Peyer's patch (tissue), 4 donors: ENCODE measurements at regions not wholly inside any gene's neighbourhood (a gene's known extent, or its start where the extent isn't known, plus 50 kb on each side); places are given as distances from the start of the nearest gene placed in this dataset.

Source experiments
- CTCF ChIP-seq, 6 experiments: fragments of 450-650 bp in 4 of 6; fragments of 200-600 bp in 2 of 6; sonication (generic) in 1 of 6; IDR thresholded peaks; one replicate each; pipeline ENCODE4 v1.5.1; 2017 to 2019; ENCODE audit warnings: antibody characterized with exemption in 6 of 6, mild to moderate bottlenecking in 3 of 6, moderate library complexity in 1 of 6
- POLR2A ChIP-seq, 2 donors: fragments of 450-650 bp; IDR thresholded peaks; one replicate each; pipeline ENCODE4 v1.5.1; 2017; ENCODE audit warnings: antibody characterized with exemption in 2 of 2, mild to moderate bottlenecking in 2 of 2, moderate library complexity in 2 of 2

DNA sequence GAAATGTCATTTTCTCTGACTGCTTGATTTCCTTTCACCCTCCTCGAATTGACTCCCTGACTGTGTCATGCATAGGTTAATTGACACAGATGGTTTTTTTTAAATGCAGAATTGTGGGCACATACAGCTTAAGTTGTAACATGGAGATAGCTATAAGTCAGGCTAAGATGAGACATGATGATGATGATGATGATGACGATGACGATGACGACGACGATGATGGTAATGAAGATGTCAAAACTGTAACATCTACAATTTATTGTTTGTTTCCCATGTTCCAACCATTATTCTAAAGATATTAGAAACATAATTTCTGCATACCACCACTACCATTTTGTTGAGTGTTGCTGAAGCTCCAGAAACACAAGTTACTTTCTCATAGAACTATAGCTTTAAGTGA, 1232.8 kb downstream of the XPNPEP1 start:
- TF ChIP-seq POLR2A (IDR thresholded peaks at IDR 0.05) = no peak
- TF ChIP-seq CTCF (IDR thresholded peaks at IDR 0.05) = no peak
